VCaP (cell line): ENCODE measurements at regions not wholly inside any gene's neighbourhood (a gene's known extent, or its start where the extent isn't known, plus 50 kb on each side); places are given as distances from the start of the nearest gene placed in this dataset.

Source experiments
- H3K27ac ChIP-seq: fragments of 450-650 bp; 2 replicates; pipeline ENCODE4 v1.5.1; 2017
- TF ChIP-seq, protein P1 (sequence below): fragments of 450-650 bp; conservative IDR thresholded peaks from 2 replicates; pipeline ENCODE4 v1.5.1; 2017; ENCODE audit warnings: mild to moderate bottlenecking, moderate library complexity

DNA sequence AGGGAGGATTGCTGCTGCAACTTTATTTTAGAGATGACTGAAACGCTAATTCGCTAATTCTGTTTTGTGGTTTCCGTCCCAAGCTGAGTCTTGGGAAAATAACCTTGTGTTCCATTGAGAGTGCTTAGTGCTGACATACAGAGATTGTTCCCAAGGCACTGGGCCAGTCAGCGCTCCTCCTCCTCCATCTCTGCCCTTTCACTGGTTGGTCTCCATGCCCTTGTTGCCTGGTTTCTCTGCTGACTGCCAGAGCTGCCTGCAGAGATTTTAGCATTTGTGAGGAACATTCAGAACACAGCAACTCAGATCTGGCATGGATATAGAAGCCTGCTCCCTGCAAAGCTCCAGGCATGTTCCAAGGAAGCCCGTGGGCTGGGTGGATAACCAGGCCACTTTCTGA lies 126.0 kb upstream of the IRX2 start:
- H3K27ac ChIP-seq = no peak overlapping the region
- TF ChIP-seq, protein P1, sequence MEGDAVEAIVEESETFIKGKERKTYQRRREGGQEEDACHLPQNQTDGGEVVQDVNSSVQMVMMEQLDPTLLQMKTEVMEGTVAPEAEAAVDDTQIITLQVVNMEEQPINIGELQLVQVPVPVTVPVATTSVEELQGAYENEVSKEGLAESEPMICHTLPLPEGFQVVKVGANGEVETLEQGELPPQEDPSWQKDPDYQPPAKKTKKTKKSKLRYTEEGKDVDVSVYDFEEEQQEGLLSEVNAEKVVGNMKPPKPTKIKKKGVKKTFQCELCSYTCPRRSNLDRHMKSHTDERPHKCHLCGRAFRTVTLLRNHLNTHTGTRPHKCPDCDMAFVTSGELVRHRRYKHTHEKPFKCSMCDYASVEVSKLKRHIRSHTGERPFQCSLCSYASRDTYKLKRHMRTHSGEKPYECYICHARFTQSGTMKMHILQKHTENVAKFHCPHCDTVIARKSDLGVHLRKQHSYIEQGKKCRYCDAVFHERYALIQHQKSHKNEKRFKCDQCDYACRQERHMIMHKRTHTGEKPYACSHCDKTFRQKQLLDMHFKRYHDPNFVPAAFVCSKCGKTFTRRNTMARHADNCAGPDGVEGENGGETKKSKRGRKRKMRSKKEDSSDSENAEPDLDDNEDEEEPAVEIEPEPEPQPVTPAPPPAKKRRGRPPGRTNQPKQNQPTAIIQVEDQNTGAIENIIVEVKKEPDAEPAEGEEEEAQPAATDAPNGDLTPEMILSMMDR = no peak

DNA sequence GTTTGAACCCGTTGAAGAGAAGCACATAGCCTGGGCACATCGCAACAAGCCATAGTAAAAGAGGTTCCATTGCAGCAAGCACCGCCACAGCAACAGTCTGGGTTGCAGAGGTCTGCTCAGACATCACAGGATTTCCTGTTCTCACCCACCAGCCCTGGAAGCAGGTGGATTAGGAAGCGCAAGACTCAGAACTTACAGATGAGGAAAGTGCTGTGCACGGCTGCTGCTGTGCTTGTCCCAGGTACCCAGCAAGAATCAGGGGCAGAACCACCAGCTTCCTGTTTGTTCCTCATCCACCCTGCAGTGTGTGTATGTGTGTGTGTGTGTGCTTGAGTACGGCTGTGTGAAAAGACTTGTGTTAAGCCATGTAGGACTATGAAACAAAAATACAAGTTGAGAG lies 124.7 kb upstream of the IRX2 start:
- TF ChIP-seq, protein P1 = no peak
- H3K27ac ChIP-seq = no peak overlapping the region

DNA sequence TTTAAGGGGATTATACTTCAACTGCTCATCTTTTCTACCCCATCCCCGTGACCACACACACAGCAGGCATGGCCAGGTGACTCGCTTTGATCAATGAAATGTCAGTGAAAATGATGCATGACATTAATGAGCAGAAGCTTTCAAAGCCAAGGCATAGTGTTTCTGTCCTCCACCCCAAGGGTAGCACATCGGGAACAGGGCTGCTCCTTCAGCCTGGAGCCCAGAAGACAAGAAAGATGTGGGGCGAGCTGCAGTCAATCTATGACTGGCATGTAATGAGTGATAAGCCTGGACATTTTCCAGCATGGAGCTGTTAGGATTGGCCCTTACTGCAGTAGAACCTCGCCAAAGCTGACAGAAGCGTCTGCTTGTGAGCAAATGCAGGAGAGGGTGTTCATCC lies 122.6 kb upstream of the IRX2 start:
- TF ChIP-seq, protein P1 = no peak
- no peak overlapping the region for H3K27ac ChIP-seq

DNA sequence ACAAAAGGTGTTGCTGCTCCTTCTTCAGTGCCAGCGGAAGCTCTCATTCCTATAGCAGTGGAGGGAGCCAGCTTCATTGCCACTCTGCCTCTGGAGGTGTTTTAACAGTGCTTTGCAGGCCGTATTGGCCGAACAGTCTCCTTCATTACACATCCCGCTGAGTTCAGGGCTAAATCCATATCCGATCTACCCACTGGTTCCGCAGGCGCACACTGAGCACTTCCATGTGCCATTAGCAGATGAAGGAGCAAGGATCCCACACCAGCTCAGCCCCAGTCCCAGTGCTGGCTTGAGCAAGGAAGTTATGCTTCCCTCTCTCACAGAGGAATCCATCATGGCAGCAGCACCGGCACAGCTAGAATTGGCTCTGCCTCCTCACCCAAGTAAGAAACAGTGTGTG lies 121.2 kb upstream of the IRX2 start:
- no peak overlapping the region for H3K27ac ChIP-seq
- TF ChIP-seq, protein P1 = no peak

DNA sequence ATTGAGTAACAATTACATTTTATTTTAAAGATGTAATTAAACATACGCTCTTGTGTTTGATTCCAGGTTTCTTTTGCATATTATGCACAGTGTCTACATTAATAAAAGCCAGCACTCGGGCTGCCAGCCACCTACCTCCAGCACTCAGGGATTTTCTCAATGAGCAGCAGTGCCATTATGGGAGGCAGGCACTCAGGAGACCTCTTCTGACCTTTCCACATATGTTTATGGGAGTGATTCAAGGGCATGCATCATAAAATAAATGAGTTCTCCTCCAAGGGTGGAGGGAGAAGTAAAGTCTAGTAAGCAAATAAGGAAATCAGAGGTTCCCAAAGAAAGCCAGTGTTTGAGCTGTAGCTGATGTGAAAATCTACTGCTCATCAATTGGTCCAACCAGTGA lies 119.8 kb upstream of the IRX2 start:
- TF ChIP-seq, protein P1 = no peak
- H3K27ac ChIP-seq = no peak overlapping the region

DNA sequence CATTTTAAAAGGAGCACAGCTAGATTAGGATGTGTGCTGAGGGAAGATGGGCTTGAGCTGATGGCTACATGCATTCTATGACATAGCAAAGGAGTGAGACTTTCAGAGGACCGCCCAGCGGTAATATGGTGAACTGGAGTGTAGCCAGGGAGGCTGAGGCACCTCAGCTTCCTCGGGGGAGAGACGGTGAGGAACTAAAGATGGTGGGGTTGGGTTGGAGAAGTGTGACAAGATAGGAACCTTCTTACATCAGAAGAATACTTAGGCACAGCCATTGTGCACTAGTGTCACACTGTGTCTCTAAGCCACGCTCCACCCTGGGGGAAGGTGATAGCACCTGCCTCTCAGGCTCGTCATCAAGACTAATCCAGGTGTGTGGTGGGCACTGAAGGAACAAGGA lies 118.0 kb upstream of the IRX2 start:
- H3K27ac ChIP-seq = no peak overlapping the region
- TF ChIP-seq, protein P1 = no peak

DNA sequence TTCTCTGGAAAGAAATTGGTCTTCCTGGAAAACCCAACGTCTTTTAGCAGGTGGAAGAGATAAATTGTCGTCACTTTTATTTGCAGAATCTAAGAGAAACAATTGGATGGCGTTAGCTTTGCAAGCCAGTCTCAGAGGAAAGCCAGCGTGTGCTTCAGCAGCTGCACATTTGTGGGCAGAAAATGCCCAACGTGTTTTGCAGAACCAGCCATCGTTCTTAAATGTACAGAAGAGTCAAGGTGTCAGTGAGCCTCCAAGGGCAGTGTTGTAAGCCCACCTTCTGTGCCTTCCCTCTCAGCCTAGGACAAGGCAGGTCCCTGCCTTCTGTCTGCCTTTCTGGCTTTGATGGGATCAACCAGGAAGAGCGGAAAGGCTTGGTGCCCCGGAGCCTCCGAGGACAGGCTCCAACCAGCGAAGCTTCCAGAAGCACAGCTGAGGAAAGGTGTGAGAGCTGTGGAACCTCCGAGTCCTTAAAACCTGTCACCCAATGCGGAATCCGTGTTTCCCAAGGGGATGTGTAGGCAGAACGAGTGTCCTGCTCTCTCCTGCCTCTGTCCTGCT lies 116.0 kb upstream of the IRX2 start:
- H3K27ac ChIP-seq = no peak overlapping the region
- TF ChIP-seq, protein P1 = no peak
